Activated naive CD8-positive, alpha-beta T cell treated with anti-CD3 and anti-CD28 coated beads, Interleukin-2, amount 50 U/mL, for 24 hours (primary cell): ENCODE measurements at regions not wholly inside any gene's neighbourhood (a gene's known extent, or its start where the extent isn't known, plus 50 kb on each side); places are given as distances from the start of the nearest gene placed in this dataset.

Experiments used
- ATAC-seq: fragments of 150-1000 bp; cut with Tn5 transposase; one replicate; pipeline ENCODE4 v1.10.0; 2021
- DNase-seq: peaks from one replicate; pipeline ENCODE4 v3.0.0; 2021
- H3K27ac Mint-ChIP-seq: one replicate; pipeline ENCODE4 v1.8.0; 2021; ENCODE audit warnings: mild to moderate bottlenecking, mixed read lengths
- H3K27me3 Mint-ChIP-seq: one replicate; pipeline ENCODE4 v1.8.0; 2021; ENCODE audit warnings: mixed read lengths
- H3K36me3 Mint-ChIP-seq: one replicate; pipeline ENCODE4 v1.8.0; 2021; ENCODE audit warnings: low read depth, mixed read lengths
- H3K4me1 Mint-ChIP-seq: one replicate; pipeline ENCODE4 v1.8.0; 2021; ENCODE audit warnings: mixed read lengths
- H3K4me3 Mint-ChIP-seq: one replicate; pipeline ENCODE4 v1.8.0; 2021; ENCODE audit warnings: mild to moderate bottlenecking, moderate library complexity, mixed read lengths
- H3K9me3 Mint-ChIP-seq: one replicate; pipeline ENCODE4 v1.8.0; 2021; ENCODE audit warnings: mixed read lengths

DNA sequence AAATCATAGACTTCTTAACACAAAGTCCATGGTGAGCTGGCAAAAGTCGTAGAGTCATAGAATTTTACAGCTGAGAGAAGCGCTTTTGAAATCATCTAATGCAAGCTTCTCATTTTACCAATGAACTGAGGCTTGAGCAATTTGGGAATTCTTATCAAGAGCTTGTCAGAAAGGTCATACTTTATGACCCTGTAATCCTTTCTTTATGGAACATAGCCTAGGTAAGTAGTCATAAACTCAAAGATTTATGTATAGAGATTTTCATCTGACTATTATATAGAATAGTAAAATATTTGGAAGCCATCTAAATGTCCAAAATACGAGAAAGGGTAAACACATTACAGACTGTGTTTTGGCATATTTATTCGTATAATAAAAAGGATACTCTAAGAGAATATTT, 563.5 kb downstream of the PCDH7 start:
- no peak overlapping the region for H3K4me3 Mint-ChIP-seq
- no peaks in the 10 kb centered on the region for H3K27me3 Mint-ChIP-seq
- ATAC-seq (no peak), DNase-seq (no peak)
- peaks cover 4% of the 10 kb centered on the region for H3K9me3 Mint-ChIP-seq
- H3K27ac Mint-ChIP-seq, result no peak overlapping the region
- no peaks in the 10 kb centered on the region for H3K4me1 Mint-ChIP-seq
- no peaks in the 10 kb centered on the region for H3K36me3 Mint-ChIP-seq

DNA sequence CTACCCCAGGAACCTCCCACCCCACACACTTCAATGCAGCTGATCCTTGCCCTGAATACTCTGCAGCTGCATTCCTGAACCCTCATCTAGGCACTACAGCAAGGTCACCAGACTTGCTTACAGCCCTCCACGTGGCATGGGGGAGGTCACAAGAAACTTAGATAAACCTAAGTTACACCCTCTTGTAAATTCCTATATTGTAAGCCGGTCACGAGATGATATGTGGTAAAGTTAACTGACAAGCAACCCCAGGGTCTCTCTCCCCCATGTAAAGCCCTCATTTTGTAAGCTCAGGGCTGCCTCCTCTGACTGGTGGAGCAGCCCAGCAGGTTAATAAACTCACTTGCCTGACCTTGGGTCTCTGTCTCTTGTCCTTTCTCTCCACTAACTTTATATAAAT, 570.7 kb downstream of the PCDH7 start:
- Mint-ChIP-seq H3K27me3 (no peaks in the 10 kb centered on the region), H3K27ac (no peak overlapping the region), H3K4me3 (no peak overlapping the region), H3K36me3 (no peaks in the 10 kb centered on the region), H3K9me3 (peaks cover 15% of the 10 kb centered on the region), H3K4me1 (no peaks in the 10 kb centered on the region)
- no peak for DNase-seq
- ATAC-seq, result no peak

DNA sequence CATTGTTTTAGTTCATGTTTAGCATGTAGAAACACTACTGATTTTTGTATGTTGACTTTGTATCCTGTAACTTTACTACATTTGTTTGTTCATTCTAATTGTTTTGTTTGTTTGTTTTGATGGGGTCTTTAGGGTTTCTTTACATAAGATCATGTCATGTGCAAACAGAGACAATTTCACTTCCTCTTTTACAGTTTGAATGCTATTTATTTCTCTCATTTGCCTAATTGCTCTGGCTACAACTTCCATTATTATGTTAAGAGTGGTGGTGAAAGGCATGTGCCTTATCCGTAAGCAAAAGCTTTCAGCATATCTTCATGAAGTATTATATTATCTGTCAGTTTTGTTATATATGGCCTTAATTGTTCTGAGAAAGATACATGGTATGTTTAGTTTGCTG, 571.1 kb downstream of the PCDH7 start:
- no peaks in the 10 kb centered on the region for H3K27me3 Mint-ChIP-seq
- H3K36me3 Mint-ChIP-seq, result no peaks in the 10 kb centered on the region
- H3K27ac Mint-ChIP-seq, result no peak overlapping the region
- no peak overlapping the region for H3K4me3 Mint-ChIP-seq
- H3K9me3 Mint-ChIP-seq, result peaks cover 15% of the 10 kb centered on the region
- DNase-seq, result no peak
- no peaks in the 10 kb centered on the region for H3K4me1 Mint-ChIP-seq
- no peak for ATAC-seq

GRCh38 chr4:31294655-31295480, 574.7 kb downstream of the PCDH7 start:
- no peak for ATAC-seq
- no peaks in the 10 kb centered on the region for H3K27me3 Mint-ChIP-seq
- DNase-seq, result no peak
- no peaks in the 10 kb centered on the region for H3K36me3 Mint-ChIP-seq
- H3K4me3 Mint-ChIP-seq, result no peak overlapping the region
- H3K27ac Mint-ChIP-seq, result no peak overlapping the region
- H3K4me1 Mint-ChIP-seq, result no peaks in the 10 kb centered on the region
- H3K9me3 Mint-ChIP-seq, result peaks cover 11% of the 10 kb centered on the region

DNA sequence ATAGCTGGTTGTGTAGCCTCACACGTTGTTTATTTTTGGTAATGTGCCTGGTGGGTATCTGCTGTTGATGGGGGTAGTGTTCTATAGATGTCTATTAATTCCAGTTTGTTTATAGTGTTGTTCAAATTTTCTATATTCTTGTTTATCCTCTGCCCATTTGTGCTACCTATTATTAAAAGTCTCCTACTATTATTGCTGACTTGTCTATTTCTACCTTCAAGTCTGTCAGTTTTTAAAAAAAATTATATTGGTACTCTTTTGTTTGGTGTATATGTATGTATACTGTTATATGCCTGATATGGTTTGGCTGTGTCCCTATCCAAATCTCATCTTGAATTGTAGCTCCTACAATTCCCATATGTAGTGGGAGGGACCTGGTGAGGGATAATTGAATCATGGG, 578.6 kb downstream of the PCDH7 start:
- DNase-seq (no peak), ATAC-seq (no peak)
- H3K4me3 Mint-ChIP-seq, result no peak overlapping the region
- no peak overlapping the region for H3K27ac Mint-ChIP-seq
- no peaks in the 10 kb centered on the region for H3K9me3 Mint-ChIP-seq
- no peaks in the 10 kb centered on the region for H3K36me3 Mint-ChIP-seq
- H3K4me1 Mint-ChIP-seq, result no peaks in the 10 kb centered on the region
- H3K27me3 Mint-ChIP-seq, result no peaks in the 10 kb centered on the region

GRCh38 chr4:31307029-31307428, 586.9 kb downstream of the PCDH7 start:
- H3K4me3 Mint-ChIP-seq, result no peak overlapping the region
- no peaks in the 10 kb centered on the region for H3K4me1 Mint-ChIP-seq
- H3K27me3 Mint-ChIP-seq, result no peaks in the 10 kb centered on the region
- peaks cover 12% of the 10 kb centered on the region for H3K9me3 Mint-ChIP-seq
- H3K36me3 Mint-ChIP-seq, result no peaks in the 10 kb centered on the region
- DNase-seq (no peak), ATAC-seq (no peak)
- no peak overlapping the region for H3K27ac Mint-ChIP-seq

- DNase-seq (no peak), ATAC-seq (no peak)
- Mint-ChIP-seq H3K4me1 (no peaks in the 10 kb centered on the region), H3K27me3 (no peaks in the 10 kb centered on the region), H3K27ac (no peak overlapping the region), H3K36me3 (no peaks in the 10 kb centered on the region), H3K4me3 (no peak overlapping the region), H3K9me3 (peaks cover 8% of the 10 kb centered on the region)
Measured at GRCh38 chr4:31324814-31325213, 604.6 kb downstream of the PCDH7 start.

GRCh38 chr4:31325300-31325699, 605.1 kb downstream of the PCDH7 start:
- Mint-ChIP-seq H3K9me3 (peaks cover 7% of the 10 kb centered on the region), H3K4me1 (no peaks in the 10 kb centered on the region), H3K4me3 (no peak overlapping the region), H3K36me3 (no peaks in the 10 kb centered on the region), H3K27me3 (no peaks in the 10 kb centered on the region), H3K27ac (no peak overlapping the region)
- DNase-seq (no peak), ATAC-seq (no peak)

- ATAC-seq, result no peak
- H3K27ac Mint-ChIP-seq, result no peak overlapping the region
- no peaks in the 10 kb centered on the region for H3K4me1 Mint-ChIP-seq
- no peak for DNase-seq
- H3K9me3 Mint-ChIP-seq, result peaks cover 7% of the 10 kb centered on the region
- no peaks in the 10 kb centered on the region for H3K36me3 Mint-ChIP-seq
- H3K27me3 Mint-ChIP-seq, result no peaks in the 10 kb centered on the region
- no peak overlapping the region for H3K4me3 Mint-ChIP-seq
Measured at GRCh38 chr4:31327031-31327430, 606.9 kb downstream of the PCDH7 start.

GRCh38 chr4:31328932-31329331, 608.8 kb downstream of the PCDH7 start:
- DNase-seq, result no peak
- Mint-ChIP-seq H3K4me1 (no peaks in the 10 kb centered on the region), H3K27ac (no peak overlapping the region), H3K36me3 (no peaks in the 10 kb centered on the region), H3K4me3 (no peak overlapping the region), H3K27me3 (no peaks in the 10 kb centered on the region), H3K9me3 (peaks cover 7% of the 10 kb centered on the region)
- ATAC-seq, result no peak

- Mint-ChIP-seq H3K4me1 (no peaks in the 10 kb centered on the region), H3K27ac (no peak overlapping the region), H3K27me3 (no peaks in the 10 kb centered on the region), H3K9me3 (peaks cover 8% of the 10 kb centered on the region), H3K36me3 (no peaks in the 10 kb centered on the region), H3K4me3 (no peak overlapping the region)
- ATAC-seq (no peak), DNase-seq (no peak)
Measured at GRCh38 chr4:31334086-31334910, 614.1 kb downstream of the PCDH7 start.

- no peaks in the 10 kb centered on the region for H3K36me3 Mint-ChIP-seq
- DNase-seq (no peak), ATAC-seq (no peak)
- no peaks in the 10 kb centered on the region for H3K27me3 Mint-ChIP-seq
- no peaks in the 10 kb centered on the region for H3K4me1 Mint-ChIP-seq
- H3K9me3 Mint-ChIP-seq, result peaks cover 22% of the 10 kb centered on the region
- H3K4me3 Mint-ChIP-seq, result no peak overlapping the region
- H3K27ac Mint-ChIP-seq, result no peak overlapping the region
Measured at GRCh38 chr4:31338000-31338399, 617.8 kb downstream of the PCDH7 start.

GRCh38 chr4:31341601-31342359, 621.6 kb downstream of the PCDH7 start:
- H3K4me1 Mint-ChIP-seq, result no peaks in the 10 kb centered on the region
- ATAC-seq (no peak), DNase-seq (no peak)
- peaks cover 22% of the 10 kb centered on the region for H3K9me3 Mint-ChIP-seq
- H3K36me3 Mint-ChIP-seq, result no peaks in the 10 kb centered on the region
- H3K27me3 Mint-ChIP-seq, result no peaks in the 10 kb centered on the region
- no peak overlapping the region for H3K27ac Mint-ChIP-seq
- no peak overlapping the region for H3K4me3 Mint-ChIP-seq

GRCh38 chr4:31343061-31343460, 622.9 kb downstream of the PCDH7 start:
- no peak for ATAC-seq
- Mint-ChIP-seq H3K4me1 (no peaks in the 10 kb centered on the region), H3K9me3 (peaks cover 22% of the 10 kb centered on the region), H3K27me3 (no peaks in the 10 kb centered on the region), H3K27ac (no peak overlapping the region), H3K36me3 (no peaks in the 10 kb centered on the region), H3K4me3 (no peak overlapping the region)
- DNase-seq, result no peak

GRCh38 chr4:31349907-31350306, 629.7 kb downstream of the PCDH7 start:
- DNase-seq, result no peak
- H3K9me3 Mint-ChIP-seq, result peaks cover 5% of the 10 kb centered on the region
- no peak overlapping the region for H3K4me3 Mint-ChIP-seq
- no peak for ATAC-seq
- no peaks in the 10 kb centered on the region for H3K36me3 Mint-ChIP-seq
- no peak overlapping the region for H3K27ac Mint-ChIP-seq
- H3K27me3 Mint-ChIP-seq, result no peaks in the 10 kb centered on the region
- H3K4me1 Mint-ChIP-seq, result no peaks in the 10 kb centered on the region
